GM11168 (cell line): ENCODE measurements at regions not wholly inside any gene's neighbourhood (a gene's known extent, or its start where the extent isn't known, plus 50 kb on each side); places are given as distances from the start of the nearest gene placed in this dataset.

Experiments used
- in situ Hi-C: fragments of 300-500 bp; cut with MboI; formaldehyde crosslinking; loops from one replicate; pipeline ENCODE4 v1.12.0; 2022; ENCODE audit warnings: low sequenced_read_pairs; ENCODE audit not compliant: unreplicated experiment

GRCh38 chr6:150733726-150734125, 131.8 kb upstream of the MTHFD1L start:
- in situ Hi-C loops: no loop called here

DNA sequence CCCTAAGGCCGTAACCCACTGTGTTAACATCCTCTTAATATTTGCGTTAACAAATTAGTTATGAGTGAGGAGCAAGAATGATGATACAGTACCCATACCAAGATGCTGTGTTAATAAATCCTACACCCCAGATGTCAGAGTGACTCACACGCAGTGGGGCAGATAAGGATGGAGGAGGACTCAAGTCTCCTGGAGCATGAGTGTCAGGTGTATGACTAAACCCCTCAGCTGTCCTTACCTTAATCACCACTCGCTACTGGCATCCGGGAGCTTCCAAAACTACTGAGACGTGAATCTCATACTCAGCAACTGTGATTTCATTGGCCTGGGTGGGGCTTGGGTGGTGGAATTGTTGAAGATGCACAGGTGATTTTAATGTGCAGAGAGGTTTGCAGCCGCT, 131.3 kb upstream of the MTHFD1L start:
- in situ Hi-C loops: no loop called here

DNA sequence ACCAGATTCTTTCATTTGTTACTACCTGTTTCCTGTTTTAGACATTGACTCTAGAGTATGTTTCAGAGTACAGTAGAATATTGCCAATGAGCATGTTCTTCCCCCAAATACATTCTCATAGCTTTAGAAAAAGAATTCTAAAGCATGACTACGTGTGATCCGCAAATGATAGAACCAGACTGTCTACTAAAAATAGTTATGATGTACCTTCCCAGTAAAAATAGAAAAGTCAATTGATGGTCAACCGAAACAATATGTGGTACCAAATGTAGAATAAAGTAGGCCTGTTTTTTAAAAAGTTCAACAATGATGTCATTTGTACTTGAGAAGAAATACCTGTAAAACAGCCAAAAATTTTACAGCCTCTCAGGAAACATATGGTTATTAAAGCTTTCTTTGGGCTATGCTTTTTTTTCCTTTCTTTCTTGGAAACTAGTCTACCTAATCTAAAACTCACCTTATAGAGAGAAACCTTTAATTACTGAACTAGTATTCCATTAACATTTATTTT, 130.1 kb upstream of the MTHFD1L start:
- in situ Hi-C loops: no loop called here

DNA sequence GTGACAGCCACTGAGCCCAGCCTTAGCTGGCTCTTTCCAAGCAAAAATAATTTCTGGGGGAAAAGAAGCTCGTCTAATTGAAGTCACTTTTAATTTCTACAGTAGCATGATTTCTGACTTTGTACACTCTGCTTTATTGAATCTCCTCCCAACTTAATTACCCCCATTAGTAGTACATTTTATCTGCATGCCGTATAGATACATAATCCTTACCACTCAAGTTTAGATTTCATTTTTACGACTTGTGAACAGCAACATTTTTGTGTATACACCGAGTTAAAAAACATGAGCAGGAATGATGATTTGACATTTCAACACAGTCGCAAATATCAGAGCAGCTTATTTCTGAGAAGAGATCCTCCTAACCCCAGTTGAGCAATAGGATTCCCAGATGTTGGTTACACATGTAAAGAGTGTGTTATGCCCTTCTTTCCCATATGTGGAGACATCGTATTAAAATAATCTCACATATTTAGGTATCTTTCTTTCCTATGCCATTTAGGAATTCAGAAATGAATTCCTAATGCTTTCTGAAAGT, 127.3 kb upstream of the MTHFD1L start:
- in situ Hi-C loops: no loop called here

GRCh38 chr6:150739711-150740349, 125.7 kb upstream of the MTHFD1L start:
- in situ Hi-C loops: no loop called here

DNA sequence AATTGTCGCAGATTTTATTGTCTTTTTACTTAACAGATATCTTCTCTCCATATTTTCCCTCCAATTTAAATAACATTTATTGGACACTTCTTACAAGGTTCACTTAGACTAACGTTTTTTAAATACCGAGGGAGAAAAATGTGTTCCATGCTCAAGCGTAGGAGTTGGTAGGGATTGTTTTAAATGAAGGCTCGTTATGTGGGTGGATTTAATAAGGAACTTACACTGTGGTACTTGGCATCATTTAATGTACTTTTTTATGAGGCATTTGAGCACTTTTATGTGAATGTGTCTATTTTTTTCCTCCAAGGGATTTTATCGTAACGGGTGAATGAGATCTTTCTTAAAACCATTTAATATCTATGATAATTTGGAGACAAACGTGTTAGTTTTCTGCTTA, 125.0 kb upstream of the MTHFD1L start:
- in situ Hi-C loops: no loop called here

DNA sequence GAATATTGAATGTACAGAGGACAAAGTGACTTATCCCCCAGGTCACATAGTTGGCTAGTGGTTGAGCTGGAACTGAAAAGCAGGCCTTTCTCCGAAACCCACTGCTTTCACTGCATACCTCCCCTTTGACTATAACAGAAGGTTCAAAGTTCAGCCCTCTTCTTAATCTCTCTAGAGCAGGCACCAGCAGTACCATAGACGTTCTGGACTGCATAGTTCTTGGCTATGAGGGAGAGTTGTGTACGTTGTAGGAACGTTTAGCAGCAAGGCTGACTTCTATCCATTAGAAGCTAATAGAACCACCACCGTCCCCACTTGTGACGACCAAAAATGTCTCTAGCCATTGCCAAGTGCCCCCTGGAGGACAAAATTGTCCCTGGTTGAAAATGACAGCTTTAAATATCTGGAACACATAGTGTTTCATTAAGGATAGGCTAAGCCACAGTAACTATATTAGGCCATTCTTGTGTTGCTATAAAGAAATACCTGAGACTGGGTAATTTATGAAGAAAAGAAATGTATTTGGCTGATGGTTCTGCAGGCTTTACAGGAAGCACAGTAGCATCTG, 123.8 kb upstream of the MTHFD1L start:
- in situ Hi-C loops: no loop called here

DNA sequence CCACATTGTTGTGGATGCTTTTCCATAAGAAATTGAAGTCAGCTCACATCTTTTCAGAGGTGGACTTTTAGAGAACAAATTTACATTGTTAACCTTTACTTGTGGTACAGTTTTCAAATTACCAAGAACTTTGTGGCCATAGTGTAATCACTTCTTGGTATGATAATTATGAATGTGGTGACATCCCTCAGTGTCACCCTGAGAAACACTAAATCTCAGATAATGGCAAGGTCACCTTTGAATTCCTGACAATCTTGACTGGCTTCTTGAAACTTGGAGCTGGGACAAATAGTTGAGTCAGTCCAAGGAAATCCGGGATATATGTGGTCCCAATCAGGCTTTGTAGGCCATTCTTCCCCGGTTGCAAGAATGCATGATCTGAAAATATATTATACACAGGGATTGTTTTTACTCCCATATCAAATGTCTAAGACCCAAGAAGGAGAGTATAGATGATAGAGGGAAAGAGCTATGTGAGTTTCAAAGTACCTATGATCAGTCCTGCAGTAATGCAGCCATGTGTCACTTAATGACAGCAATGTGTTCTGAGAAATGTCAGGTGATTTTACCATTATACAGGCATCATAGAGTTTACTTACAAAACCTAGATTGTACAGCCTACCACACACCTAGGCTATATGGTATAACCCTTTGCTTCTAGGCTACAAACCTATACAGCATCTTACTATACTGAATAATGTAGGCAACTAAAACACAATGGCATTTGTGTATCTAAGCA, 120.8 kb upstream of the MTHFD1L start:
- in situ Hi-C loops: no loop called here

DNA sequence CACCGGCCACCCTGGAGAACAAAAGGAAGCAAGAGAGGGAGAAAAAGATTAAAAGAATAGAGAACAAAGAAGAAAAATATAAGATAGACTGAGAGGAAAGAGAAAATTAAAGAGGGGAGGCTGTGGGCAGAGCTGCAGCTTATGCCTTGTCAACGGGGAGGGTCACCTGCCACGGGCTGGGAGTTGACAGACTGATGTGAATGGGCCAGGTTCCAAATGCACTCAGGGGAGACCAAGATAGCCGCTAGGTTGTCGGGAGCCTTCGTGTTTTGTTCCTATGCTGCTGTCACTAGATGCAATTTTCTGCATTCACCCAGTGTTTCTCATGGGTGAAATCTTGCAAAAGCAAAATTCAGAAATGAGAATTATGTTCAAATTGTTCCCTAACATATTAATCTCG, 119.6 kb upstream of the MTHFD1L start:
- in situ Hi-C loops: no loop called here

GRCh38 chr6:150747155-150747554, 118.3 kb upstream of the MTHFD1L start:
- in situ Hi-C loops: no loop called here

DNA sequence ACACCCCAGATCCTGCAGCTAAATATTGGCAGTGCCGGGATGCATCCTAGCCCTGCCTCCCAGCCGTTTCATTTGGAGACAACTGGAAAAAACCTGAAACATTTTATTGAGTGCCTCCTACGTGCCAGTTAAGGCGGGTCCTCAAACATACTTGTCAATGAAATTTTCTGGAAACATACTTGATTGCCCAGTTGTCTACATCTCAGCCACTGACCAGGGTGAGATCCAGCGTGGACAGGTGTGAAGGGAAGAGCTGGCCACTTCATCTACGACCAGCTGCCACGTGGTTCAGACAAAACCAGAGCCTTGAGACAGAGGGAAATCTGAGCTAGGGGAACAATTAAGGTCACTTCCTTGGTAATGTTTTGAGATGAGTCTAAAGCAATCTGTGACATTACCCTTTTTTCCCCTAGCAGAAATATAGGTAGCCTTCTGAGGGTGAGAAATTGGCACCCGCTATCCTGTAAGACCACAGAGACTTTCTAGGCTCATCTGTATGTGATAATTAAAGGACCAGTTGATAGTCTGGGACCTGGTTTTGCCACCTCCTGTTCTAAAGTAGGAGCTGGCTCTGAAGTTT, 116.3 kb upstream of the MTHFD1L start:
- in situ Hi-C loops: no loop called here

DNA sequence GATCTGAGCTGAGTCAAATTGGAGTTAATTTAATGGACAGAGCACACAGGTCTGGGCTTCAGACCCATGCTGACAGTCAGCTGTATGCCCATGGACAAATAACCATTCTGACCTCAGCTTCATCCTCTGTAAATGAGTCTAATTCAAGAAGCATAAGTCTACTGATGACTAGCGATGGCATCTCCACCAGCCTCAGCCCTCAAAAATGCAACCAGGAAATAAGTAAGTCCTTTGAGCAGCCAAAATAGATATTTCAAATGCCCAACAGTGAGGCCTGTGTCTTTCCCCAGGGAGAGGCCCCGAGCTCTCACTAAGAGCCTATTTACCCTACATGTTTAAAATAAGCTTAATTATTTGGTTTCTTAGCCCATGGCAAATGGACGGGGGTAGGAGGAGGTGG, 114.2 kb upstream of the MTHFD1L start:
- in situ Hi-C loops: loop anchor here (10.0 kb wide), 1 partner anchor 336 kb away; no protein-coding TSS in a partner anchor

- in situ Hi-C loops: loop anchor here (10.0 kb wide), 1 partner anchor 338 kb away; no protein-coding TSS in a partner anchor
Observed at GRCh38 chr6:150752409-150752808, 113.1 kb upstream of the MTHFD1L start.

- in situ Hi-C loops: loop anchor here (10.0 kb wide), 1 partner anchor 339 kb away; no protein-coding TSS in a partner anchor
Observed at GRCh38 chr6:150753371-150754064, 112.0 kb upstream of the MTHFD1L start.

- in situ Hi-C loops: loop anchor here (10.0 kb wide), 1 partner anchor 340 kb away; no protein-coding TSS in a partner anchor
Observed at GRCh38 chr6:150755042-150755441, 110.5 kb upstream of the MTHFD1L start.

GRCh38 chr6:150755524-150755923, 110.0 kb upstream of the MTHFD1L start:
- in situ Hi-C loops: loop anchor here (10.0 kb wide), 1 partner anchor 341 kb away; no protein-coding TSS in a partner anchor

DNA sequence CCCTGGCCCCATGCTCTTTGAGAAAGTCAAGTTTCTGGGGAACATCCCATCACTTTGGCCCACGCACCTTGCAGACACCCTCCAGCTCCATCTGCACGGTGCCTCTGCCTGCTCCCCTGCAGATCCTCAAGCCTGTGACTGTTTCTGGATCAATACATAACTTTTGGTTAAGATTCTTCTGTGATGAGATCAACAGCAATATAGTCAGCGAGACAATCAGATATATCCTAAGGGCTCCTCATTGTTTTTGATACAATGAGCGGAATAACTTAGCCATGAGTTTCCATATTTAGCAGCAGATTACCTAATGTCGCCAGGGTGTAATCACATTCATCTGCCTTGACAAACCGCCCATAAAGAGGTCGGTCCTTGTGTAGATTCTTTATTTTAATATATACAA, 109.3 kb upstream of the MTHFD1L start:
- in situ Hi-C loops: loop anchor here (10.0 kb wide), 1 partner anchor 341 kb away; no protein-coding TSS in a partner anchor

DNA sequence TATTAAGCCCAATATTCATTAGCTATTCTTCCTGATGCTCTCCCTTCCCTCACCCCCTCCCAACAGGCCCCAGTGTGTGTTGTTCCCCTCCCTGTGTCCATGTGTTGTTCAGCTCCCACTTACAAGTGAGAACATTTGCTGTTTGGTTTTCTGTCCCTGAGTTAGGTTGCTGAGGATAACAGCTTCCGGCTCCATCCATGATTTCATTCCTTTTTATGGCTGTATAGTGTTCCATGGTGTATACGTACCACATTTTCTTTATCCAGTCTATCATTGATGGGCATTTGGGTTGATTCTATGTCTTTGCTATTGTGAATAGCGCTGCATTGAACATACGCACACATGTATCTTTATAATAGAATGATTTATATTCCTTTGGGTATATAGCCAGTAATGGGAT, 107.7 kb upstream of the MTHFD1L start:
- in situ Hi-C loops: loop anchor here (10.0 kb wide), 1 partner anchor 343 kb away; no protein-coding TSS in a partner anchor

DNA sequence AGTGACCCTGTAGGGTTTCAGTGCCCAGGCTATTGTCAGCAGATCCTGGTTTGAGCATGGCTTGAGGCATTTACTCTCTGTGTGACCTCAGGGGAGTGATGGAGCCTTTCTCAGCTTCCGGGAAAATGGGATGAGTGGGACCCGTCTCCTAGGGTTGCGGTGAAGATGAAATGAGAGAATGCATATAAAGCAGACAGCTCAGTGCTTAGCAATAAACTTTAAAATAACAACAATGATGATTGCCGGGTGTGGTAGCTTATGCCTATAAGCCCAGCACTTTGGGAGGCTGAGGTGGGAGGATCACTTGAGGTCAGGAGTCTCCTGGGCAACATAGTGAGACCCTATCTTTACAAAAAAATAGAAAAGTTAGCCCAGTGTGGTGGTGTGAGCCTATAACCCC, 106.0 kb upstream of the MTHFD1L start:
- in situ Hi-C loops: loop anchor here (10.0 kb wide), 1 partner anchor 345 kb away; no protein-coding TSS in a partner anchor

DNA sequence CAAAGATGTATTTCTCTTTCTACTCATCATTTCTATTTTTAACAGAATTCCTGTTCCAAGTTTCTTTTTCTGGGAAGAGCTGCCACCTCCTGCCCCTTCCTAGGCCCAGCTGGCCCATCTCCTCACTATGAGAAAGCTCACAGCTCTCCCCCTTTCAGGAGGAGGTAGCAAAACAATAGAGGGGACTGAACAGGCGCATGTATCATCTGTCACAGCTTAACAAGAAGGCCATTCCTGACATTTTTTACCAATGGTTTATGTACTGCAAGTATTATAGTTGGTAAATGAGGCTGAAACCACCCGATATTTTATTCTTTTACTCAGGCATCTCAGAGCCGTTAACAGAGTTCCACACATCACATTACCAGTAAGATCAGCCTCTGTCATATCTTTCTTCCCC, 103.7 kb upstream of the MTHFD1L start:
- in situ Hi-C loops: no loop called here
